ENCODE measurements at regions not wholly inside any gene's neighbourhood (a gene's known extent, or its start where the extent isn't known, plus 50 kb on each side); places are given as distances from the start of the nearest gene placed in this dataset.

DNA sequence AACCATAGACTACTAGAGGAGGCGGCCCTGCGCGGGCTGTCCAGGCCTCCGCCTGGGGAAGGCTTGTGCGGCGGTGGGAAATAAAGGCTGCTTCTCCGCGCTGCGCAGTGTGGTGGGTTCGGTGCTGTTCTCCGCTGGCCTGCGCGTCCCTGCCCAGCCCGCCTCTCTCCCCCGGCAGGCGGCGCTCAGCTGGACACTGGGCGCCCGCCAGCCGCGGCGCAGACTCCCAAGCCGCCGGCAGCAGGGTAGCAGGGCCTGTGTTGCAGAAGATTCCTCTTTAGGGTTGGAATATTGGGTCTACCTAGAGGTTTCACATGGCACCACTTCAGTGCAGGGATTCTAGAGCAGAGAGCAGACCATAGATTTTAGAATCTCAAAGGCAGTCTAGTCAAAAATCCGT, 66.1 kb upstream of the ZPBP start:
- Histone ChIP-seq H3K9me3 (ENCODE audit: low read length) (no peaks in the 10 kb centered on the region), H3K79me2 (ENCODE audit: insufficient read depth, low read length) (no peaks in the 10 kb centered on the region), H3K9ac (ENCODE audit: low read length) (no peak overlapping the region), H3F3A (ENCODE audit: insufficient read depth, low read length) (no peaks in the 10 kb centered on the region), H2AFZ (ENCODE audit: low read length) (no peak overlapping the region), H4K20me1 (ENCODE audit: insufficient read depth, low read length) (no peaks in the 10 kb centered on the region), H3K27ac (ENCODE audit: low read depth, low read length, poor library complexity, severe bottlenecking) (no peak overlapping the region), H3K4me1 (ENCODE audit: insufficient read depth, low read length, severe bottlenecking) (peaks cover 43% of the 10 kb centered on the region), H3K36me3 (ENCODE audit: insufficient read depth, low read length) (peaks cover 16% of the 10 kb centered on the region), H3K4me2 (ENCODE audit: low read length) (no peak overlapping the region), H3K27me3 (ENCODE audit: insufficient read depth, low read length) (no peaks in the 10 kb centered on the region), H3K4me3 (ENCODE audit: low read depth, low read length, poor library complexity, severe bottlenecking) (no peak overlapping the region), H3K9me2 (ENCODE audit: low read depth, low read length) (no peaks in the 10 kb centered on the region)
- TF ChIP-seq EZH2 (IDR thresholded peaks at IDR 0.05; ENCODE audit: borderline replicate concordance, low read length): no peak
- TF ChIP-seq, protein P1, sequence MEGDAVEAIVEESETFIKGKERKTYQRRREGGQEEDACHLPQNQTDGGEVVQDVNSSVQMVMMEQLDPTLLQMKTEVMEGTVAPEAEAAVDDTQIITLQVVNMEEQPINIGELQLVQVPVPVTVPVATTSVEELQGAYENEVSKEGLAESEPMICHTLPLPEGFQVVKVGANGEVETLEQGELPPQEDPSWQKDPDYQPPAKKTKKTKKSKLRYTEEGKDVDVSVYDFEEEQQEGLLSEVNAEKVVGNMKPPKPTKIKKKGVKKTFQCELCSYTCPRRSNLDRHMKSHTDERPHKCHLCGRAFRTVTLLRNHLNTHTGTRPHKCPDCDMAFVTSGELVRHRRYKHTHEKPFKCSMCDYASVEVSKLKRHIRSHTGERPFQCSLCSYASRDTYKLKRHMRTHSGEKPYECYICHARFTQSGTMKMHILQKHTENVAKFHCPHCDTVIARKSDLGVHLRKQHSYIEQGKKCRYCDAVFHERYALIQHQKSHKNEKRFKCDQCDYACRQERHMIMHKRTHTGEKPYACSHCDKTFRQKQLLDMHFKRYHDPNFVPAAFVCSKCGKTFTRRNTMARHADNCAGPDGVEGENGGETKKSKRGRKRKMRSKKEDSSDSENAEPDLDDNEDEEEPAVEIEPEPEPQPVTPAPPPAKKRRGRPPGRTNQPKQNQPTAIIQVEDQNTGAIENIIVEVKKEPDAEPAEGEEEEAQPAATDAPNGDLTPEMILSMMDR (IDR thresholded peaks at IDR 0.05; ENCODE audit: low read length): no peak

DNA sequence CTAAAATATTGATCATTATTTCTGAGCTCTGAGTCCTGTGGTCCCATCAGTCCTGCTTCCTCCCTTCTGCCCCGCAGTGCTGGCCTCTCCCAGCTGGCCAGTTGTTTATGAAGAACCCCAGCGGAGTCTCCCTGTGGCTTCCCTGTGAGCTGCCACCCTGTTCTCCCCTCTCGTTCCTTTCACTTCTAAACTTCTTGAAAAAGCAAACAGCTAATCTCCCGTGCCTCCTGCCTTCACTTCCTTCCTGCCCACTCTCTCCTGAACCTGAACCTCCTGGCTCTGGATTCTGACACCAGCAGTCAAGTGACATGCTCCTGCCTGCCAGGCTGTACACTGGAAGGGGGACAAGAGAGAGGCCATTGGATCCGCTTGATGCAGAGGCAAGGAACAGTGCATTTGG, 63.7 kb upstream of the ZPBP start:
- H3K79me2 ChIP-seq (ENCODE audit: insufficient read depth, low read length): no peaks in the 10 kb centered on the region
- no peaks in the 10 kb centered on the region for H3K27me3 ChIP-seq (ENCODE audit: insufficient read depth, low read length)
- no peaks in the 10 kb centered on the region for H3F3A ChIP-seq (ENCODE audit: insufficient read depth, low read length)
- H3K4me3 ChIP-seq (ENCODE audit: low read depth, low read length, poor library complexity, severe bottlenecking): no peak overlapping the region
- TF ChIP-seq, protein P1 (IDR thresholded peaks at IDR 0.05; ENCODE audit: low read length): no peak
- no peak for TF ChIP-seq EZH2 (IDR thresholded peaks at IDR 0.05; ENCODE audit: borderline replicate concordance, low read length)
- H3K9ac ChIP-seq (ENCODE audit: low read length): peak overlapping the region; percentile 31; the same call in 1 of the 2 replicates
- H3K4me2 ChIP-seq (ENCODE audit: low read length): peak overlapping the region; percentile 33
- H3K9me3 ChIP-seq (ENCODE audit: low read length): no peaks in the 10 kb centered on the region
- no peak overlapping the region for H2AFZ ChIP-seq (ENCODE audit: low read length)
- peaks cover 56% of the 10 kb centered on the region for H3K4me1 ChIP-seq (ENCODE audit: insufficient read depth, low read length, severe bottlenecking)
- H3K36me3 ChIP-seq (ENCODE audit: insufficient read depth, low read length): peaks cover 16% of the 10 kb centered on the region
- H4K20me1 ChIP-seq (ENCODE audit: insufficient read depth, low read length): no peaks in the 10 kb centered on the region
- no peaks in the 10 kb centered on the region for H3K9me2 ChIP-seq (ENCODE audit: low read depth, low read length)
- H3K27ac ChIP-seq (ENCODE audit: low read depth, low read length, poor library complexity, severe bottlenecking): peak overlapping the region; percentile 53

DNA sequence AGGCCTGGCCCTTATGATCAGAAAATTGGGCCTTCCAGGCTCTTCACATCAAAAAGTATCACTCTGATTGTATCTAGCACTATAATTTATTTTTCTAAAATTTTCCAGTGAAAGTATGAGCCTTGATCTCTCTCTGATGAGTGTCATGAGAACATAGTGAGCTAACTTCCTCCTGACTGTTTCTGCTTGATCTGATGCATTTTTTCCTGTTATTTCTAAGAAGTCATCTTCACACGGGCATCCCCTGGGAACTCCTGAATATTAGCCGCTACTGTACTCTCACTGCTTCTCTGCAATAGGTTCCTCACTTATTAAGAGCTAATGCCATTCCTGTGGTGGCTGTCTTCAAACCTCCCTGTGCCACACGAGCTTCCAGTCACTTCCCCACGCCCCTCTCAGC, 63.1 kb upstream of the ZPBP start:
- Histone ChIP-seq H2AFZ (ENCODE audit: low read length) (no peak overlapping the region), H4K20me1 (ENCODE audit: insufficient read depth, low read length) (no peaks in the 10 kb centered on the region), H3K4me1 (ENCODE audit: insufficient read depth, low read length, severe bottlenecking) (peaks cover 61% of the 10 kb centered on the region), H3F3A (ENCODE audit: insufficient read depth, low read length) (no peaks in the 10 kb centered on the region), H3K27ac (ENCODE audit: low read depth, low read length, poor library complexity, severe bottlenecking) (peak overlapping the region; percentile 53), H3K79me2 (ENCODE audit: insufficient read depth, low read length) (no peaks in the 10 kb centered on the region), H3K9me2 (ENCODE audit: low read depth, low read length) (no peaks in the 10 kb centered on the region), H3K9ac (ENCODE audit: low read length) (peak overlapping the region; percentile 31; the same call in 1 of the 2 replicates), H3K4me3 (ENCODE audit: low read depth, low read length, poor library complexity, severe bottlenecking) (no peak overlapping the region), H3K9me3 (ENCODE audit: low read length) (no peaks in the 10 kb centered on the region), H3K4me2 (ENCODE audit: low read length) (peak overlapping the region; percentile 33), H3K36me3 (ENCODE audit: insufficient read depth, low read length) (peaks cover 16% of the 10 kb centered on the region), H3K27me3 (ENCODE audit: insufficient read depth, low read length) (no peaks in the 10 kb centered on the region)
- TF ChIP-seq, protein P1 (IDR thresholded peaks at IDR 0.05; ENCODE audit: low read length): no peak
- TF ChIP-seq EZH2 (IDR thresholded peaks at IDR 0.05; ENCODE audit: borderline replicate concordance, low read length): no peak
